Activated naive CD4-positive, alpha-beta T cell treated with anti-CD3 and anti-CD28 coated beads, Interleukin-2, amount 10 ng/mL, durations not matched to agents 7 days and 5 days (primary cell): ENCODE measurements at regions not wholly inside any gene's neighbourhood (a gene's known extent, or its start where the extent isn't known, plus 50 kb on each side); places are given as distances from the start of the nearest gene placed in this dataset.
"Not testable (repeated sequence)": the region's sequence is repeated elsewhere in the genome, so short reads cannot be mapped to it uniquely, and the experiment has no call there.

Experiments
- CTCF ChIA-PET: fragments of 350-600 bp; sonication (Branson Sonifier 250); formaldehyde crosslinking; loops from one replicate; lab custom pipeline; 2021; ENCODE audit warnings: antibody characterized with exemption; lab: Charles Lee
- DNase-seq: peaks from one replicate; pipeline ENCODE4 v3.0.0-alpha.2; 2020
- H3K27ac Mint-ChIP-seq: one replicate; pipeline ENCODE4 v1.8.0; 2021; ENCODE audit warnings: mild to moderate bottlenecking, moderate library complexity, mixed read lengths
- H3K27me3 Mint-ChIP-seq: one replicate; pipeline ENCODE4 v1.8.0; 2021; ENCODE audit warnings: mild to moderate bottlenecking, mixed read lengths
- H3K36me3 Mint-ChIP-seq: one replicate; pipeline ENCODE4 v1.8.0; 2021; ENCODE audit warnings: mixed read lengths
- H3K4me1 Mint-ChIP-seq: one replicate; pipeline ENCODE4 v1.8.0; 2021; ENCODE audit warnings: mixed read lengths
- H3K4me3 Mint-ChIP-seq: one replicate; pipeline ENCODE4 v1.8.0; 2021; ENCODE audit warnings: mild to moderate bottlenecking, moderate library complexity, mixed read lengths
- H3K9me3 Mint-ChIP-seq: one replicate; pipeline ENCODE4 v1.8.0; 2021; ENCODE audit warnings: mixed read lengths

- Mint-ChIP-seq H3K9me3 (no peaks in the 10 kb centered on the region), H3K27me3 (no peaks in the 10 kb centered on the region), H3K4me3 (no peak overlapping the region), H3K4me1 (peaks cover 14% of the 10 kb centered on the region), H3K36me3 (peaks cover 37% of the 10 kb centered on the region), H3K27ac (peak overlapping the region; percentile 20)
- no peak for DNase-seq
- CTCF ChIA-PET: no interaction called here
These were observed 50.2 kb downstream of the RAD54L2 start for GRCh38 chr3:51588724-51589123.

- no peak overlapping the region for H3K27ac Mint-ChIP-seq
- H3K27me3 Mint-ChIP-seq: no peaks in the 10 kb centered on the region
- H3K4me3 Mint-ChIP-seq: no peak overlapping the region
- CTCF ChIA-PET: no interaction called here
- peaks cover 14% of the 10 kb centered on the region for H3K4me1 Mint-ChIP-seq
- DNase-seq: no peak
- no peaks in the 10 kb centered on the region for H3K9me3 Mint-ChIP-seq
- peaks cover 45% of the 10 kb centered on the region for H3K36me3 Mint-ChIP-seq
These were observed 52.7 kb downstream of the RAD54L2 start for GRCh38 chr3:51591231-51591630.

GRCh38 chr3:51593697-51594096 is 55.2 kb downstream of the RAD54L2 start:
- no peak overlapping the region for H3K27ac Mint-ChIP-seq
- H3K4me3 Mint-ChIP-seq: no peak overlapping the region
- H3K9me3 Mint-ChIP-seq: no peaks in the 10 kb centered on the region
- H3K4me1 Mint-ChIP-seq: peaks cover 4% of the 10 kb centered on the region
- CTCF ChIA-PET: no interaction called here
- DNase-seq: no peak
- no peaks in the 10 kb centered on the region for H3K27me3 Mint-ChIP-seq
- H3K36me3 Mint-ChIP-seq: peaks cover 36% of the 10 kb centered on the region

GRCh38 chr3:51599638-51600037 is 61.1 kb downstream of the RAD54L2 start:
- H3K4me3 Mint-ChIP-seq, DNase-seq, H3K9me3 Mint-ChIP-seq, CTCF ChIA-PET, H3K27me3 Mint-ChIP-seq, H3K4me1 Mint-ChIP-seq, H3K27ac Mint-ChIP-seq: not testable (repeated sequence)
- H3K36me3 Mint-ChIP-seq: peaks cover 11% of the 10 kb centered on the region

GRCh38 chr3:51604212-51604611 is 65.7 kb downstream of the RAD54L2 start:
- H3K4me1 Mint-ChIP-seq: peaks cover 6% of the 10 kb centered on the region
- no peaks in the 10 kb centered on the region for H3K27me3 Mint-ChIP-seq
- H3K9me3 Mint-ChIP-seq: peaks cover 2% of the 10 kb centered on the region
- H3K27ac Mint-ChIP-seq: no peak overlapping the region
- peaks cover 17% of the 10 kb centered on the region for H3K36me3 Mint-ChIP-seq
- DNase-seq: no peak
- H3K4me3 Mint-ChIP-seq: no peak overlapping the region
- CTCF ChIA-PET: interaction anchor here (0.9 kb wide), 1 partner anchor 9 kb away, joined by 4 read pairs; no protein-coding TSS in a partner anchor

GRCh38 chr3:51605938-51606337 is 65.1 kb upstream of the TEX264 start:
- no peak for DNase-seq
- Mint-ChIP-seq H3K4me3 (no peak overlapping the region), H3K27ac (peak overlapping the region; percentile 58)

GRCh38 chr3:51606871-51607270 is 64.2 kb upstream of the TEX264 start:
- H3K27me3 Mint-ChIP-seq, CTCF ChIA-PET, H3K9me3 Mint-ChIP-seq, H3K4me1 Mint-ChIP-seq, DNase-seq, H3K27ac Mint-ChIP-seq, H3K4me3 Mint-ChIP-seq: not testable (repeated sequence)
- peaks cover 18% of the 10 kb centered on the region for H3K36me3 Mint-ChIP-seq

More at GRCh38 chr3:51605938-51606337, 65.1 kb upstream of the TEX264 start:
- CTCF ChIA-PET: interaction anchor here (0.6 kb wide), 1 partner anchor 14 kb away, joined by 3 read pairs; no protein-coding TSS in a partner anchor
- peaks cover 9% of the 10 kb centered on the region for H3K4me1 Mint-ChIP-seq
- no peaks in the 10 kb centered on the region for H3K27me3 Mint-ChIP-seq
- H3K36me3 Mint-ChIP-seq: peaks cover 18% of the 10 kb centered on the region
- H3K9me3 Mint-ChIP-seq: peaks cover 2% of the 10 kb centered on the region

GRCh38 chr3:51607591-51608325 is 63.3 kb upstream of the TEX264 start:
- H3K9me3 Mint-ChIP-seq, CTCF ChIA-PET, H3K4me3 Mint-ChIP-seq, H3K4me1 Mint-ChIP-seq, H3K27me3 Mint-ChIP-seq, DNase-seq, H3K27ac Mint-ChIP-seq: not testable (repeated sequence)
- H3K36me3 Mint-ChIP-seq: peaks cover 18% of the 10 kb centered on the region

GRCh38 chr3:51610708-51611107 is 60.3 kb upstream of the TEX264 start:
- Mint-ChIP-seq H3K9me3 (peaks cover 2% of the 10 kb centered on the region), H3K36me3 (peaks cover 17% of the 10 kb centered on the region), H3K27ac (no peak overlapping the region), H3K4me3 (no peak overlapping the region), H3K27me3 (no peaks in the 10 kb centered on the region), H3K4me1 (peaks cover 8% of the 10 kb centered on the region)
- CTCF ChIA-PET: no interaction called here
- DNase-seq: no peak

GRCh38 chr3:51617597-51617996 is 53.5 kb upstream of the TEX264 start:
- DNase-seq: no peak
- Mint-ChIP-seq H3K36me3 (no peaks in the 10 kb centered on the region), H3K27ac (no peak overlapping the region), H3K27me3 (no peaks in the 10 kb centered on the region), H3K4me3 (no peak overlapping the region), H3K9me3 (no peaks in the 10 kb centered on the region), H3K4me1 (no peaks in the 10 kb centered on the region)
- CTCF ChIA-PET: no interaction called here

- H3K4me1 Mint-ChIP-seq, CTCF ChIA-PET, H3K27me3 Mint-ChIP-seq, H3K4me3 Mint-ChIP-seq, H3K36me3 Mint-ChIP-seq, DNase-seq, H3K27ac Mint-ChIP-seq, H3K9me3 Mint-ChIP-seq: not testable (repeated sequence)
These were observed 53.0 kb upstream of the TEX264 start for GRCh38 chr3:51618038-51618437.

- H3K36me3 Mint-ChIP-seq: no peaks in the 10 kb centered on the region
- no peak for DNase-seq
- CTCF ChIA-PET: no interaction called here
- no peak overlapping the region for H3K4me3 Mint-ChIP-seq
- no peaks in the 10 kb centered on the region for H3K27me3 Mint-ChIP-seq
- no peak overlapping the region for H3K27ac Mint-ChIP-seq
- no peaks in the 10 kb centered on the region for H3K4me1 Mint-ChIP-seq
- H3K9me3 Mint-ChIP-seq: no peaks in the 10 kb centered on the region
These were observed 52.6 kb upstream of the TEX264 start for GRCh38 chr3:51618496-51618895.

- Mint-ChIP-seq H3K27ac (no peak overlapping the region), H3K36me3 (no peaks in the 10 kb centered on the region), H3K27me3 (no peaks in the 10 kb centered on the region), H3K9me3 (no peaks in the 10 kb centered on the region), H3K4me1 (no peaks in the 10 kb centered on the region), H3K4me3 (no peak overlapping the region)
- DNase-seq: no peak
- CTCF ChIA-PET: interaction anchor here (0.6 kb wide), 1 partner anchor 14 kb away, joined by 3 read pairs; no protein-coding TSS in a partner anchor
These were observed 51.1 kb upstream of the TEX264 start for GRCh38 chr3:51619983-51620382.

- Mint-ChIP-seq H3K9me3 (no peaks in the 10 kb centered on the region), H3K27ac (no peak overlapping the region), H3K27me3 (no peaks in the 10 kb centered on the region), H3K36me3 (no peaks in the 10 kb centered on the region), H3K4me1 (no peaks in the 10 kb centered on the region), H3K4me3 (no peak overlapping the region)
- CTCF ChIA-PET: interaction anchor here (0.6 kb wide), 1 partner anchor 101 kb away, joined by 3 read pairs; no protein-coding TSS in a partner anchor
- no peak for DNase-seq
These were observed 50.5 kb upstream of the TEX264 start for GRCh38 chr3:51620543-51620942.
